ENCODE measurements at regions not wholly inside any gene's neighbourhood (a gene's known extent, or its start where the extent isn't known, plus 50 kb on each side); places are given as distances from the start of the nearest gene placed in this dataset.

DNA sequence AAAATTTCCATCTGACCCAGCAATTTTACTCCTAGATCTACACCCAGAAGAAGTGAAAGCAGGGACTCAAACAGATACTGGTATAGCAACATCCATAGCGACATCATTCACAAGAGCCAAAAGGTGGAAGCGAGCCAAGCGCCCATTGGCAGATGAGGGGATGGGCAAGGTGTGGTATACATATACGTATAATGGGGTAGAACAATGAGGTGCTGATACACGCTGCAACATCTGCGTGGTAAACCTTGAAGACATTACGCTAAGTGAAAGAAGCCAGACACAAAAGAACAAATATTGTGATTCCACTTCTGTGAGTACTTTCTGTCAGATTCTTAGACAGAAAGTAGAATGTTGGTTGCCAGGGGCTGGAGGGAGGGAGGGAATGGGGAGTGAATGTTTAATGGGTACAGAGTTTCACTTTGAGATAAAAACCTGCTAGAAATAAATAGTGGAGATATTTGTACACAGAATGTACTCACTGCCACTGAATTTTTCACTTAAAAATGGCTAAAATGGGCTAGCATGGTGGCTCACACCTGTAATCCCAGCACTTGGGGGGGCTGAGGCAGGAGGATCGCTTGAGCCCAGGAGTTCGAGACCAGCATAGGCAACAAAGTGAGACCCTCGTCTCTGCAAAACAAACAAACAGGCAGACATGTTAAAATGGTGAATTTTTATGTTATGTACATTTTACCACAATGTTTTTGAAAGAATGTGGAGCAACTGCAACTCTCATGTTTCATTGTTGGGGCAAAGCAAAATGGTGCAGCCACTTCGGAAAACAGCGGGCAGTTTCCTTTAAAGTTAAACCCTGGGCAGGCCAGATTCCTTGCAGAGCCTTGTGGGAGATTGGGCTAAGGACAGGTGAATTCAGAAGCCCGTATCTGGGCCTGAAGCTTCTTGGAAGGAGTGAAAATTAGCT, 103.4 kb upstream of the MYCN start:
- no peaks in the 10 kb centered on the region for H3K36me3 Mint-ChIP-seq (ENCODE audit: insufficient read depth, unreplicated experiment)
- no peaks in the 10 kb centered on the region for H3K27me3 Mint-ChIP-seq (ENCODE audit: insufficient read depth, unreplicated experiment)
- Histone ChIP-seq H3K36me3 (ENCODE audit: control insufficient read depth, insufficient read depth, low read length) (no peaks in the 10 kb centered on the region), H3K4me3 (ENCODE audit: low read depth, low read length) (no peak overlapping the region), H3K4me1 (peaks cover 21% of the 10 kb centered on the region), H3K9me3 (no peaks in the 10 kb centered on the region), H3K27me3 (replicated peaks; ENCODE audit: control insufficient read depth, insufficient read depth, low read length) (no peaks in the 10 kb centered on the region)
- BruUV-seq (replicated peaks) = no TSS peak
- CTCF ChIA-PET = no interaction called here
- H3K4me1 Mint-ChIP-seq (ENCODE audit: low read depth, unreplicated experiment) = peaks cover 14% of the 10 kb centered on the region
- H3K9me3 Mint-ChIP-seq (ENCODE audit: unreplicated experiment) = peaks cover 9% of the 10 kb centered on the region
- DNase-seq = no peak
- POLR2A ChIA-PET = no interaction called here
- intact Hi-C loops (cut with micrococcal nuclease; ENCODE audit: unreplicated experiment) = no loop called here
- no peak overlapping the region for H3K4me3 Mint-ChIP-seq (ENCODE audit: unreplicated experiment)
- H3K27ac Mint-ChIP-seq (ENCODE audit: unreplicated experiment) = no peak overlapping the region
- TF ChIP-seq, protein P1, sequence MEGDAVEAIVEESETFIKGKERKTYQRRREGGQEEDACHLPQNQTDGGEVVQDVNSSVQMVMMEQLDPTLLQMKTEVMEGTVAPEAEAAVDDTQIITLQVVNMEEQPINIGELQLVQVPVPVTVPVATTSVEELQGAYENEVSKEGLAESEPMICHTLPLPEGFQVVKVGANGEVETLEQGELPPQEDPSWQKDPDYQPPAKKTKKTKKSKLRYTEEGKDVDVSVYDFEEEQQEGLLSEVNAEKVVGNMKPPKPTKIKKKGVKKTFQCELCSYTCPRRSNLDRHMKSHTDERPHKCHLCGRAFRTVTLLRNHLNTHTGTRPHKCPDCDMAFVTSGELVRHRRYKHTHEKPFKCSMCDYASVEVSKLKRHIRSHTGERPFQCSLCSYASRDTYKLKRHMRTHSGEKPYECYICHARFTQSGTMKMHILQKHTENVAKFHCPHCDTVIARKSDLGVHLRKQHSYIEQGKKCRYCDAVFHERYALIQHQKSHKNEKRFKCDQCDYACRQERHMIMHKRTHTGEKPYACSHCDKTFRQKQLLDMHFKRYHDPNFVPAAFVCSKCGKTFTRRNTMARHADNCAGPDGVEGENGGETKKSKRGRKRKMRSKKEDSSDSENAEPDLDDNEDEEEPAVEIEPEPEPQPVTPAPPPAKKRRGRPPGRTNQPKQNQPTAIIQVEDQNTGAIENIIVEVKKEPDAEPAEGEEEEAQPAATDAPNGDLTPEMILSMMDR (IDR thresholded peaks at IDR 0.05; ENCODE audit: insufficient read depth in 1 of 2, low read depth in 1 of 2, low read length in 1 of 2, severe bottlenecking in 1 of 2, unreplicated experiment in 1 of 2) = no peak

DNA sequence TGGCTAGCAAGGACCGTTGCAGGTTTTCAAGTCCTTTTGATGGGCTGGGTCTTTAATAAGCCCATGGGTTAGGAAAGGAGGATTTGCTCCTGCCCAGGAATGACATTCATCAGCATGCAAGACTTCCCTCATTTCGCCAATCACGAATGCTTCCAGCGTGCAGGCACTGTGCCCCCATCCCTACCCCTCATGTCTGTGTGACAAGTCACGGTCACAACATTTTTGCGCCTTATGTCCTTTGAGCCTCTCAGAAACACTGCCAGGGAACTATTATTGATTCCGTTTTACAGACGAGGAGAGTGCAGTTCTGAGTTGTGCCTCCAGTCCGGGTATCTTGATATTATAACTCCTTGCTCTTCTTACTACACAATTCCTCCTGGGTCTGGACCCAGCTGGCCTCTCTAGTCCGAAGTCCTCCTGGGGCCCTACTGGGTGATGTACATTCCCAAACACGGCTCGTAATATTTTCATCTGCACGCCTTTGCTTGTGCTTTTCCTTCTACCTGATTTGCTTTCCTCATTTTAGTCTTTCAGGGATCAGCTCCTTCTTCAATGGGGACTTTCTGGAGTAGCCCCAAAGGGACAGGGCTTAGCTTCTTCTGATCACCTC, 101.8 kb upstream of the MYCN start:
- H3K4me3 ChIP-seq (ENCODE audit: low read depth, low read length) = no peak overlapping the region
- CTCF ChIA-PET = interaction anchor here (0.5 kb wide), 1 partner anchor 58 kb away, joined by 3 read pairs; no protein-coding TSS in a partner anchor

DNA sequence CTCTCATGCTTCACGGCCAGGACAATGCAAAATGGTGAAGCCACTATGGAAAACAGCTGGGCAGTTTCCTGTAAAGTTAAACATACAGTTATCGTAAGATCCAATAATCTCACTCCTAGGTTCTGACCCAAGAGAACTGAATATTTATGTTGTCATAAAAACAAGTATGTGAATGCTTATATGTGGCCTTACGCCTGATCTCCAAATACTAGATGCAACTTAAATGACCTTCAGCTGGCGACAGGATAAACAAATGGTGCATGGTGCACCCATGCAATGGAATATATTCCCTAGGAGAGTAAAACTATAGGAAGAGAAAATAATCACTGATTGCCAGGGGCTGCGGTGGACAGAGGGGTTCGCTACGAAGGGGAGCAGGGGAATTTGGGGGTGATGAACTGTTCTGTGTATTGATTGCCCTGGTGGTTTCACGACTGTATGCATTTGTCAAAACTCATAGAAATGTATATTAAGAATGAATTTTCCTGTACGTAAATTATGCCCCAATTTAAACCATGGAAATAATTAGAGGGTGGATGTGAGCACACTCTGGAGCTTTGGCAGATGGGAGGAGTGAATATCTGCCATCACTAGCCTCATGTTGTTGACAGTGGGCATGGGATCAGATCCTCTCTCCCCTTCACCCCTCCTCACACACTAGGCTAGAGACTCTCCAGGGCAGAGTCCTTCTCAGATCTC, 100.8 kb upstream of the MYCN start:
- no peaks in the 10 kb centered on the region for H3K36me3 Mint-ChIP-seq (ENCODE audit: insufficient read depth, unreplicated experiment)
- intact Hi-C loops (cut with micrococcal nuclease; ENCODE audit: unreplicated experiment) = no loop called here
- H3K27ac Mint-ChIP-seq (ENCODE audit: unreplicated experiment) = no peak overlapping the region
- Histone ChIP-seq H3K27me3 (replicated peaks; ENCODE audit: control insufficient read depth, insufficient read depth, low read length) (no peaks in the 10 kb centered on the region), H3K4me3 (ENCODE audit: low read depth, low read length) (no peak overlapping the region), H3K9me3 (no peaks in the 10 kb centered on the region), H3K36me3 (ENCODE audit: control insufficient read depth, insufficient read depth, low read length) (no peaks in the 10 kb centered on the region), H3K4me1 (peaks cover 35% of the 10 kb centered on the region)
- TF ChIP-seq, protein P1 (IDR thresholded peaks at IDR 0.05; ENCODE audit: insufficient read depth in 1 of 2, low read depth in 1 of 2, low read length in 1 of 2, severe bottlenecking in 1 of 2, unreplicated experiment in 1 of 2) = no peak
- BruUV-seq (replicated peaks) = no TSS peak
- no peaks in the 10 kb centered on the region for H3K27me3 Mint-ChIP-seq (ENCODE audit: insufficient read depth, unreplicated experiment)
- H3K9me3 Mint-ChIP-seq (ENCODE audit: unreplicated experiment) = peaks cover 9% of the 10 kb centered on the region
- DNase-seq = no peak
- ChIA-PET POLR2A (no interaction called here), CTCF (no interaction called here)
- H3K4me3 Mint-ChIP-seq (ENCODE audit: unreplicated experiment) = no peak overlapping the region
- peaks cover 24% of the 10 kb centered on the region for H3K4me1 Mint-ChIP-seq (ENCODE audit: low read depth, unreplicated experiment)

More for the DNA sequence above, 101.8 kb upstream of the MYCN start:
- intact Hi-C loops (cut with micrococcal nuclease; ENCODE audit: unreplicated experiment) = no loop called here
- DNase-seq = no peak
- peaks cover 24% of the 10 kb centered on the region for H3K4me1 Mint-ChIP-seq (ENCODE audit: low read depth, unreplicated experiment)
- Histone ChIP-seq H3K27me3 (replicated peaks; ENCODE audit: control insufficient read depth, insufficient read depth, low read length) (no peaks in the 10 kb centered on the region), H3K4me1 (peaks cover 35% of the 10 kb centered on the region), H3K36me3 (ENCODE audit: control insufficient read depth, insufficient read depth, low read length) (no peaks in the 10 kb centered on the region), H3K9me3 (no peaks in the 10 kb centered on the region)
- POLR2A ChIA-PET = no interaction called here
- H3K4me3 Mint-ChIP-seq (ENCODE audit: unreplicated experiment) = no peak overlapping the region
- H3K27me3 Mint-ChIP-seq (ENCODE audit: insufficient read depth, unreplicated experiment) = no peaks in the 10 kb centered on the region
- H3K36me3 Mint-ChIP-seq (ENCODE audit: insufficient read depth, unreplicated experiment) = no peaks in the 10 kb centered on the region
- no peak overlapping the region for H3K27ac Mint-ChIP-seq (ENCODE audit: unreplicated experiment)
- TF ChIP-seq, protein P1 (IDR thresholded peaks at IDR 0.05; ENCODE audit: insufficient read depth in 1 of 2, low read depth in 1 of 2, low read length in 1 of 2, severe bottlenecking in 1 of 2, unreplicated experiment in 1 of 2) = no peak
- no TSS peak for BruUV-seq (replicated peaks)
- peaks cover 9% of the 10 kb centered on the region for H3K9me3 Mint-ChIP-seq (ENCODE audit: unreplicated experiment)
